ENCODE measurements at regions not wholly inside any gene's neighbourhood (a gene's known extent, or its start where the extent isn't known, plus 50 kb on each side); places are given as distances from the start of the nearest gene placed in this dataset.

DNA sequence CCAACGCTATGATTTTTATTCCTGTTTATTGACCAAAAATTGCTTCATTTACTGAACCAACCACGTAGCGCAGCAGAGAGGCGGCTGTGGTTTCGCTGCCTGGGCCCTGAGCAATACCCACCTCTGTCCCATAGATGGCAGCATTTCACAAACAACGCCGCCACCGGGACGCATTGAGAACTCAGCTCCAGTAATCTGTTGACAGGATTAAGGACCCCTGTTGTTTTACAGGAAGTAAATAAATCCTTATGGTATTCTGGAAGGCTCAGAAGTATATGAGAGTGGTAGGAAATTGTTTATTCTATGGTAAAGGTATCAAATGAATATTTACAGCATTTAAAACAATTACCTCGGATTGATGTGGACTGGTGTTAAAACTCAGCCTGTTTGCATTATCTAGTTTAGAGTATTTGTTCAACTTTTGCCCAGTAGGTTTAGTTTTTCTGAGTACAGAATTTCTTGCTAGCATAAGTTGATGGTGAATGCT, 547.9 kb upstream of the SLC35B3 start:
- Histone ChIP-seq H3K27ac (ENCODE audit: low read length) (no peak overlapping the region), H3K27me3 (ENCODE audit: control insufficient read depth, insufficient read depth, low read length) (no peaks in the 10 kb centered on the region), H3K9me3 (ENCODE audit: control insufficient read depth, low read depth, low read length) (no peaks in the 10 kb centered on the region), H3K36me3 (ENCODE audit: control insufficient read depth, insufficient read depth, low read length) (no peaks in the 10 kb centered on the region), H3K4me3 (ENCODE audit: low read length) (no peak overlapping the region), H3K4me1 (ENCODE audit: control insufficient read depth, insufficient read depth, low read length) (no peaks in the 10 kb centered on the region)
- peak; percentile 17 to 41 for DNase-seq
- 33% methylated on average over 1 of the region's 10 CpGs for WGBS (ENCODE audit: insufficient coverage, low lambda C conversion rate)

DNA sequence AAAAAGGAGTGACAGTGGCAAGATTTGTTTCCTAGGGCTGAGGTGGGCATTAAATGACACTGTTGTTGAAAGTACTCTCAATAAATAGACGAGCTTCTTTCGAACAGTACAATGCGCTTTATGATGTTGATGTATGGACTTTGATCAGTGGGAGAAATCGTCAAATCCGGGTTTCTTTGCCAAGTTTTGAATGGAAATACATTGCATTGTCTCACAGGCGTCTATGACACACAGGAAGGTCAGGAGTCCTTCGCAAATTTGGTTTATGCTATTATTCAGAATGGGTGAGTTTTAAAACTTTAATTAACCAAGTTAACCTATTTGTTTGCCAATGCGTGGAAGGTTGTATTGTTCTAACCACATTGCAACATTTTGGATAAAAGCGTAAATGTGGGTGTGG, 547.3 kb upstream of the SLC35B3 start:
- 44% methylated on average over 2 of the region's 9 CpGs for WGBS (ENCODE audit: insufficient coverage, low lambda C conversion rate)
- H3K27ac ChIP-seq (ENCODE audit: low read length) = no peak overlapping the region
- no peaks in the 10 kb centered on the region for H3K36me3 ChIP-seq (ENCODE audit: control insufficient read depth, insufficient read depth, low read length)
- H3K9me3 ChIP-seq (ENCODE audit: control insufficient read depth, low read depth, low read length) = no peaks in the 10 kb centered on the region
- no peak overlapping the region for H3K4me3 ChIP-seq (ENCODE audit: low read length)
- H3K27me3 ChIP-seq (ENCODE audit: control insufficient read depth, insufficient read depth, low read length) = no peaks in the 10 kb centered on the region
- no peak for DNase-seq
- H3K4me1 ChIP-seq (ENCODE audit: control insufficient read depth, insufficient read depth, low read length) = no peaks in the 10 kb centered on the region

DNA sequence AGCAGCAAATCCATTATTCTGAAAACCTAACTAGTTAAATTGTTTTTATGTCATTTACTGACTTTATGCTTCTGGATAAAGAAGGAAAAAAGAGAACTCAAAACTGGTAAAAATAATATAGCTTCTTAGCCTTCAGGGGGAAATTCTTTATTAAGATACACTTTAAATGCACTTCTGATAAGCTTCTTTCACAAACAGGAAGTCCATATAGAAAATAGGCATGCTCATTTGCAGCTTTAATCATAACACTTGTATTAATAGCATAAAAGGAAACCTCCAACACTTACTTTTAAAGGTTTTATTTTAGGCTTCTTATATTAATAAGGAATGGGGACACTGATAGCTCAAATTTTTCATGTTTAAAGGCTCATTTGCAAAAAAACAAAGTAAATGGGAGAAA, 538.0 kb upstream of the SLC35B3 start:
- Histone ChIP-seq H3K9me3 (ENCODE audit: control insufficient read depth, low read depth, low read length) (no peaks in the 10 kb centered on the region), H3K4me3 (ENCODE audit: low read length) (no peak overlapping the region), H3K36me3 (ENCODE audit: control insufficient read depth, insufficient read depth, low read length) (no peaks in the 10 kb centered on the region), H3K4me1 (ENCODE audit: control insufficient read depth, insufficient read depth, low read length) (no peaks in the 10 kb centered on the region), H3K27ac (ENCODE audit: low read length) (no peak overlapping the region), H3K27me3 (ENCODE audit: control insufficient read depth, insufficient read depth, low read length) (no peaks in the 10 kb centered on the region)
- DNase-seq = no peak

- Histone ChIP-seq H3K27ac (ENCODE audit: low read length) (no peak overlapping the region), H3K27me3 (ENCODE audit: control insufficient read depth, insufficient read depth, low read length) (no peaks in the 10 kb centered on the region), H3K4me3 (ENCODE audit: low read length) (no peak overlapping the region), H3K9me3 (ENCODE audit: control insufficient read depth, low read depth, low read length) (peaks cover 6% of the 10 kb centered on the region), H3K4me1 (ENCODE audit: control insufficient read depth, insufficient read depth, low read length) (no peaks in the 10 kb centered on the region), H3K36me3 (ENCODE audit: control insufficient read depth, insufficient read depth, low read length) (no peaks in the 10 kb centered on the region)
- no peak for DNase-seq
These were observed 534.4 kb upstream of the SLC35B3 start for GRCh38 chr6:8969747-8970146.

- Histone ChIP-seq H3K36me3 (ENCODE audit: control insufficient read depth, insufficient read depth, low read length) (no peaks in the 10 kb centered on the region), H3K27ac (ENCODE audit: low read length) (no peak overlapping the region), H3K4me1 (ENCODE audit: control insufficient read depth, insufficient read depth, low read length) (no peaks in the 10 kb centered on the region), H3K9me3 (ENCODE audit: control insufficient read depth, low read depth, low read length) (no peaks in the 10 kb centered on the region), H3K27me3 (ENCODE audit: control insufficient read depth, insufficient read depth, low read length) (no peaks in the 10 kb centered on the region), H3K4me3 (ENCODE audit: low read length) (no peak overlapping the region)
- DNase-seq = no peak
These were observed 523.7 kb upstream of the SLC35B3 start for GRCh38 chr6:8958894-8959511.

GRCh38 chr6:8953310-8953709, 518.0 kb upstream of the SLC35B3 start:
- Histone ChIP-seq H3K27me3 (ENCODE audit: control insufficient read depth, insufficient read depth, low read length) (no peaks in the 10 kb centered on the region), H3K4me3 (ENCODE audit: low read length) (no peak overlapping the region), H3K27ac (ENCODE audit: low read length) (no peak overlapping the region), H3K36me3 (ENCODE audit: control insufficient read depth, insufficient read depth, low read length) (no peaks in the 10 kb centered on the region), H3K4me1 (ENCODE audit: control insufficient read depth, insufficient read depth, low read length) (no peaks in the 10 kb centered on the region), H3K9me3 (ENCODE audit: control insufficient read depth, low read depth, low read length) (no peaks in the 10 kb centered on the region)
- no CpG with 5 or more reads among the region's 2 CpGs for WGBS (ENCODE audit: insufficient coverage, low lambda C conversion rate)
- DNase-seq = no peak

GRCh38 chr6:8948733-8949132, 513.4 kb upstream of the SLC35B3 start:
- WGBS (ENCODE audit: insufficient coverage, low lambda C conversion rate) = no CpG with 5 or more reads among the region's 4 CpGs
- H3K9me3 ChIP-seq (ENCODE audit: control insufficient read depth, low read depth, low read length) = no peaks in the 10 kb centered on the region
- H3K27ac ChIP-seq (ENCODE audit: low read length) = no peak overlapping the region
- H3K4me3 ChIP-seq (ENCODE audit: low read length) = no peak overlapping the region
- H3K36me3 ChIP-seq (ENCODE audit: control insufficient read depth, insufficient read depth, low read length) = no peaks in the 10 kb centered on the region
- DNase-seq = no peak
- no peaks in the 10 kb centered on the region for H3K27me3 ChIP-seq (ENCODE audit: control insufficient read depth, insufficient read depth, low read length)
- H3K4me1 ChIP-seq (ENCODE audit: control insufficient read depth, insufficient read depth, low read length) = no peaks in the 10 kb centered on the region

DNA sequence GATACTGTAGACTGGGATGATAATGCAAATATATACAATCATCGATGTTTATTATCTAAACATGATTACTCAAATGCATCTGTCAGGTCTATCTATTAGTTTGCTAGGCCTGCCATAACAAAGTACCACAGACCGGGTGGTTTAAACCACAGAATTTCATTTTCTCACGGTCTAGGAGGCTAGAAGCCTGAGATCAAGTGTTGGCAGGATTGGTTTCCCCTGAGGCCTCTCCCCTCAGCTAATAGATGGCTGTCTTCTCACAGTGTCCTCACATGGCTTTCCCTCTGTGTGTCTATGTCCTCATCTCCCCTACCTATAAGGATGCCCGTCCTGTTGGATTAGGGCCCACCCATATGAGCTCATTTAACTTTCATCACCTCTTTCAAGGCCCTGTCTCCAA, 512.6 kb upstream of the SLC35B3 start:
- H3K27ac ChIP-seq (ENCODE audit: low read length) = no peak overlapping the region
- no peak overlapping the region for H3K4me3 ChIP-seq (ENCODE audit: low read length)
- WGBS (ENCODE audit: insufficient coverage, low lambda C conversion rate) = no CpG with 5 or more reads among the region's 4 CpGs
- no peak for DNase-seq
- H3K4me1 ChIP-seq (ENCODE audit: control insufficient read depth, insufficient read depth, low read length) = no peaks in the 10 kb centered on the region
- H3K27me3 ChIP-seq (ENCODE audit: control insufficient read depth, insufficient read depth, low read length) = no peaks in the 10 kb centered on the region
- no peaks in the 10 kb centered on the region for H3K36me3 ChIP-seq (ENCODE audit: control insufficient read depth, insufficient read depth, low read length)
- no peaks in the 10 kb centered on the region for H3K9me3 ChIP-seq (ENCODE audit: control insufficient read depth, low read depth, low read length)

GRCh38 chr6:8944548-8944947, 509.2 kb upstream of the SLC35B3 start:
- no peaks in the 10 kb centered on the region for H3K4me1 ChIP-seq (ENCODE audit: control insufficient read depth, insufficient read depth, low read length)
- H3K36me3 ChIP-seq (ENCODE audit: control insufficient read depth, insufficient read depth, low read length) = no peaks in the 10 kb centered on the region
- no peak overlapping the region for H3K27ac ChIP-seq (ENCODE audit: low read length)
- H3K4me3 ChIP-seq (ENCODE audit: low read length) = no peak overlapping the region
- no peak for DNase-seq
- WGBS (ENCODE audit: insufficient coverage, low lambda C conversion rate) = no CpG with 5 or more reads among the region's 3 CpGs
- no peaks in the 10 kb centered on the region for H3K27me3 ChIP-seq (ENCODE audit: control insufficient read depth, insufficient read depth, low read length)
- H3K9me3 ChIP-seq (ENCODE audit: control insufficient read depth, low read depth, low read length) = no peaks in the 10 kb centered on the region

DNA sequence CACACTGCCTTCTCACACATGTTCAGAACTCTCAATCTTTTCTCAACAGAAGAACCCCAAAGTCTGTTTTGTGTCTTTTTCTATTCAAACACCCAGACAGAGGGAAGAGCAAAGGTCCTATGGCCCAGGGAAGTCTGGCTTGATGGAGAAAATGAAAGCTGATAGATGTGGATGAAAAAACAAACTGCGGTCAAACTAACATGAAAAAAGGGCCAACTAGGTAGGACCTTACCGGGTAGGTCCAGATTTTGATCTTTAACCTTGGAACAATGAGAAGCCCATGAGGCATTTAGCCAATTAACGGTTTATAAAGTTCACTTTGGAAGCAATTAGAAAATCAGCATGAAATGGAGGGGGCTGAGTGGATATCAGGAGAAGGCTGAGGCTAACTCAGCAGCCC, 507.7 kb upstream of the SLC35B3 start:
- H3K9me3 ChIP-seq (ENCODE audit: control insufficient read depth, low read depth, low read length) = no peaks in the 10 kb centered on the region
- 100% methylated on average over 1 of the region's 3 CpGs for WGBS (ENCODE audit: insufficient coverage, low lambda C conversion rate)
- H3K4me3 ChIP-seq (ENCODE audit: low read length) = no peak overlapping the region
- no peak for DNase-seq
- H3K4me1 ChIP-seq (ENCODE audit: control insufficient read depth, insufficient read depth, low read length) = no peaks in the 10 kb centered on the region
- H3K36me3 ChIP-seq (ENCODE audit: control insufficient read depth, insufficient read depth, low read length) = no peaks in the 10 kb centered on the region
- no peak overlapping the region for H3K27ac ChIP-seq (ENCODE audit: low read length)
- no peaks in the 10 kb centered on the region for H3K27me3 ChIP-seq (ENCODE audit: control insufficient read depth, insufficient read depth, low read length)

DNA sequence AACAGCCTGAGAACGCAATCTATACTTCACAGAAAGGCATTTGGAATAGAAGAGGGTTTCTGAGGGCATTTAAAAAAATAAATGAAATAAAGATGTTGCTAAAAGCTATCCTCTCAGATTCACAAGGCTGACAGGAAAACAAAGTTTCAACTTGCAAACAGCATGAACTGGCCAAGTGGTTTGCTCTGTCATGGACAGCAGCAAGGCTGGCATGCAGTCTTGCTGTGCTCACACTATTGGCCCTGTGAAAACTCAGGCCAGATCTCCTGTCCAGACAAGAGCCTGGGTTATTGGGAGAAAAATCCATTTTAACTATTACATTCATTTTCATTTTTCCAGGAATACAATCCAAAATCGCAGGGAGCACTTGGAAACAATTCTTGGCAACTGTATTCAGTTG, 506.2 kb upstream of the SLC35B3 start:
- no peaks in the 10 kb centered on the region for H3K4me1 ChIP-seq (ENCODE audit: control insufficient read depth, insufficient read depth, low read length)
- no peaks in the 10 kb centered on the region for H3K36me3 ChIP-seq (ENCODE audit: control insufficient read depth, insufficient read depth, low read length)
- DNase-seq = no peak
- no peak overlapping the region for H3K4me3 ChIP-seq (ENCODE audit: low read length)
- H3K9me3 ChIP-seq (ENCODE audit: control insufficient read depth, low read depth, low read length) = no peaks in the 10 kb centered on the region
- no CpG with 5 or more reads among the region's 2 CpGs for WGBS (ENCODE audit: insufficient coverage, low lambda C conversion rate)
- no peak overlapping the region for H3K27ac ChIP-seq (ENCODE audit: low read length)
- no peaks in the 10 kb centered on the region for H3K27me3 ChIP-seq (ENCODE audit: control insufficient read depth, insufficient read depth, low read length)
